NCI-H1694 (cell line): ENCODE measurements at regions not wholly inside any gene's neighbourhood (a gene's known extent, or its start where the extent isn't known, plus 50 kb on each side); places are given as distances from the start of the nearest gene placed in this dataset.

Experiments used
- DNase-seq: peaks from one replicate; lab custom pipeline; 2025; lab: John Stamatoyannopoulos, UW

GRCh38 chr11:70764356-70764905 is 366.1 kb downstream of the CTTN start:
- no peak for DNase-seq

- no peak for DNase-seq
Measured at GRCh38 chr11:70766901-70767300, 368.6 kb downstream of the CTTN start.

- DNase-seq = no peak
Measured at GRCh38 chr11:70768346-70769095, 370.2 kb downstream of the CTTN start.

- no peak for DNase-seq
Measured at GRCh38 chr11:70769106-70769505, 370.8 kb downstream of the CTTN start.

GRCh38 chr11:70769521-70769920 is 371.2 kb downstream of the CTTN start:
- no peak for DNase-seq

GRCh38 chr11:70771099-70771885 is 373.0 kb downstream of the CTTN start:
- DNase-seq = no peak

- DNase-seq = no peak
Measured at GRCh38 chr11:70772950-70773349, 374.6 kb downstream of the CTTN start.

GRCh38 chr11:70775386-70776075 is 377.2 kb downstream of the CTTN start:
- no peak for DNase-seq

GRCh38 chr11:70776914-70777532 is 378.7 kb downstream of the CTTN start:
- DNase-seq = no peak

GRCh38 chr11:70778883-70779282 is 380.6 kb downstream of the CTTN start:
- no peak for DNase-seq

- DNase-seq = no peak
Measured at GRCh38 chr11:70779433-70780245, 381.3 kb downstream of the CTTN start.

GRCh38 chr11:70780246-70780535 is 381.9 kb downstream of the CTTN start:
- DNase-seq = no peak

GRCh38 chr11:70782401-70782913 is 384.1 kb downstream of the CTTN start:
- no peak for DNase-seq

- no peak for DNase-seq
Measured at GRCh38 chr11:70783356-70783755, 385.0 kb downstream of the CTTN start.

GRCh38 chr11:70783821-70784220 is 385.5 kb downstream of the CTTN start:
- no peak for DNase-seq

GRCh38 chr11:70785372-70785771 is 387.0 kb downstream of the CTTN start:
- DNase-seq = no peak

GRCh38 chr11:70786021-70786665 is 387.8 kb downstream of the CTTN start:
- DNase-seq = no peak

- no peak for DNase-seq
Measured at GRCh38 chr11:70788248-70789022, 390.1 kb downstream of the CTTN start.

GRCh38 chr11:70790671-70791300 is 392.5 kb downstream of the CTTN start:
- DNase-seq = no peak
